ENCODE measurements at regions not wholly inside any gene's neighbourhood (a gene's known extent, or its start where the extent isn't known, plus 50 kb on each side); places are given as distances from the start of the nearest gene placed in this dataset.

DNA sequence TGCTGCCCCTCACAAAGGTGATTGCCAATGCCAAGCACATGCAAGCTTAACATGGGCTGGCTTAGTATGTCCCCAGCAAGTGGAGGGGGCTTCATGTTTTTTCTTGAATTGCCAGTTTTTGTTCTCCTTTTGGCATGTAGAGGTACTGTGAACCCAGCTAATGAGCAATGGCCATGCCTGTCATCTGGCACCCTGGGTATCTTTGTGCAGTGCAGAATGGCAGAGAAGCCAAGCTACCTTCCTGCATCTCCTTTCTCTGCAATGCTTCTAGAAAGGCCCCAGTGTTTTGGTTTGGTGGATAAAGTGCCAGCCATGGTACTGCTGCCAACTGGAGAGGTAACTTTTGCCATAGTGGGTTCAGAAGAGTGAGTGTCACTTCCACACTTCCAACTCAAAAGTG lies 576.9 kb downstream of the CMPK2 start:
- no peak overlapping the region for H3K4me3 ChIP-seq (ENCODE audit: low read length)
- DNase-seq (ENCODE audit: low read depth), result no peak
- TF ChIP-seq, protein P1, sequence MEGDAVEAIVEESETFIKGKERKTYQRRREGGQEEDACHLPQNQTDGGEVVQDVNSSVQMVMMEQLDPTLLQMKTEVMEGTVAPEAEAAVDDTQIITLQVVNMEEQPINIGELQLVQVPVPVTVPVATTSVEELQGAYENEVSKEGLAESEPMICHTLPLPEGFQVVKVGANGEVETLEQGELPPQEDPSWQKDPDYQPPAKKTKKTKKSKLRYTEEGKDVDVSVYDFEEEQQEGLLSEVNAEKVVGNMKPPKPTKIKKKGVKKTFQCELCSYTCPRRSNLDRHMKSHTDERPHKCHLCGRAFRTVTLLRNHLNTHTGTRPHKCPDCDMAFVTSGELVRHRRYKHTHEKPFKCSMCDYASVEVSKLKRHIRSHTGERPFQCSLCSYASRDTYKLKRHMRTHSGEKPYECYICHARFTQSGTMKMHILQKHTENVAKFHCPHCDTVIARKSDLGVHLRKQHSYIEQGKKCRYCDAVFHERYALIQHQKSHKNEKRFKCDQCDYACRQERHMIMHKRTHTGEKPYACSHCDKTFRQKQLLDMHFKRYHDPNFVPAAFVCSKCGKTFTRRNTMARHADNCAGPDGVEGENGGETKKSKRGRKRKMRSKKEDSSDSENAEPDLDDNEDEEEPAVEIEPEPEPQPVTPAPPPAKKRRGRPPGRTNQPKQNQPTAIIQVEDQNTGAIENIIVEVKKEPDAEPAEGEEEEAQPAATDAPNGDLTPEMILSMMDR (IDR thresholded peaks at IDR 0.05; ENCODE audit: insufficient read depth, low read depth, low read length, missing control alignments), result no peak

DNA sequence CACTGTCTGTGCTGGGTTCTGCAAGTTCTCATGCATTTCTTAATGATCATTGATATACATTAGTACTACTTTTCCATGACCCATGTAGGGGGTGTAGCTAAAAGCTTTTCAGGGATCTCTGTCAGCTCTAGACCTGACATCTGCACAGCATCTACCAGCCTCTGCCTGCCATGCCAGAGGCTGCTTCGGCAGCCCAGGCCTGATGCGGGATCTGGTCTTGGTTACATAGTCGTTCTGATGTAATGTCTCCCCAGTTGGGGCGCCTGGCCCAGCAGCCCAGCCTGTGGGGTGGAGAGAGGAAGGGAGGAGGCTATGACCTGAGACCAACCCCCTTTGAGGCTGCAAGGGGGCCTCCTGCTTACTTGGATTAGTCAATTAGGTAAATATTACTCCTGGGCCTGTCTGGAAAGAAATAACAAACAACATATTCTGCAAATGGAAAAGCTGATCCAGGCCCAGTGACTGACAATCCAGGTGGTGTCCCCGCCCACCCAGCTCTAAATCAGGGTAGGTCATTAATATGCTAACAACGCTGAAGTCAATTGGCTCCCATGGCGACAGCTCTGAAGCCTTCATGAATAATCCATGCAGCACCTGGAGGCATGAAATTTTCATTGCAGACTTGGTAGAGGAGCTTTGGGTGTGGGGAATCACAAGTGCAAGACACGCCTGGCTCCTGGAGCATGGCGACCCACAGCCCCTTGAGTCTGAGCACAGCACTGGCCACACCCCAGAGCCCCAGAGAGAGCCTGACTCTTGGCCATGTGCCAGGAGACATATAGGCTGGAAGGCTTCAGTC lies 575.3 kb downstream of the CMPK2 start:
- no peak for DNase-seq (ENCODE audit: low read depth)
- TF ChIP-seq, protein P1 (IDR thresholded peaks at IDR 0.05; ENCODE audit: insufficient read depth, low read depth, low read length, missing control alignments), result no peak
- no peak overlapping the region for H3K4me3 ChIP-seq (ENCODE audit: low read length)

DNA sequence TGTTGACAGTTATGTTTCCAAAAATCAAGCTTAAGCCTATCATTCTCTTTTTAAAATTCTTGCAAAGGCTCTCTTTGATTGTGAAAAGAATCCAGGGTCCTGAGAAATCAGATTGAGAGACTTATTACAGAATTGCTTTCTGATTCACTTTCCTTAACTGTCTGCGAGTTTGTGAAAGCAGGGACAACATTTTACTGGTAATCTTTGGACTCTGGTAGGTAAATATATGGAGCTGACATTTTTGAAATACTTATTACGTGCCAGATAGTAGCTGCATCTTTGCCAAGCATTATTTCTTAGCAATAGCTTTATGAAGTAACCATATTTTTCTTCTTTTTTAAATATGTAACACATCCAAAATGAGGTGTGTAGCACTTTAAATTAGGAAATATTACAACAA lies 570.9 kb downstream of the CMPK2 start:
- TF ChIP-seq, protein P1 (IDR thresholded peaks at IDR 0.05; ENCODE audit: insufficient read depth, low read depth, low read length, missing control alignments), result no peak
- no peak for DNase-seq (ENCODE audit: low read depth)
- H3K4me3 ChIP-seq (ENCODE audit: low read length), result no peak overlapping the region

DNA sequence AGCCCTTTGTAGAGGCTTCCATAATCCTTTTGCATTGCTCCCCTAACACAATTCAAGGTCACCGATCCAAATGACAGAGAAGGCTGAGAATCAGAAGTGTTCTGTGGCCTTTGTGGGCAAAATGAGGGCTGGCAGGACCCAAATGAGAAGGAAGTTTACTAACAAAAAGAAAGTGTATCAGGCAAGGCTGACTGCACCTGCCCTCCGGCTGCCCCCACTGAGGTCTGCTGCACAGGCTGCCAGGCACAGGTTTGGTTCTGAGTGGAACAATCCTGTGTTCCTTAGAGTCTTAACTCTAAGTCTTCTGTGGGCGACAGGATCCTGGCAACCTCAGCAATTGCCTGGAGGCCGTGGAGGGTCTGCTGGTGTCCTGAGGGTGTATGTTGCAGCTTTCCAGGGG lies 568.5 kb downstream of the CMPK2 start:
- TF ChIP-seq, protein P1 (IDR thresholded peaks at IDR 0.05; ENCODE audit: insufficient read depth, low read depth, low read length, missing control alignments), result no peak
- DNase-seq (ENCODE audit: low read depth), result no peak
- no peak overlapping the region for H3K4me3 ChIP-seq (ENCODE audit: low read length)

DNA sequence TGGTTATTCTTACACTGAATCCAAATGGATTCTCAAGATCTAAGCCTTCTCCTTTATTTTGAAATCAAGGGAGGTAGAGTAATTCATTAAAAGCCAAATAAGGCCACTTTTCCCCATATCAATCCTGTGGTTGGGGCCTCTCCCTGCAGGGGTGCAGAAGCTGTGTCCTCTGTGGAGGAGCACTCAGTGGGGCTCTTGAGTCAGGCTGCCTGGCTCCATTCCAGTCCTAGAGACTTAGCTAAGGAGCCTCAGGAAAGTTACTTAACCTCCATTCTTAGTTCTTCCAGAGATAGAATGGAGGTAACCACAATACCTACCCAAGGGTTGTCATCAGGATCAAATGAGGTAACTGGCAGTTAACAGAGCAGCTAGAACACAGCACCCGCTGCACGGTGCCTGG lies 564.3 kb downstream of the CMPK2 start:
- no peak overlapping the region for H3K4me3 ChIP-seq (ENCODE audit: low read length)
- DNase-seq (ENCODE audit: low read depth), result no peak
- TF ChIP-seq, protein P1 (IDR thresholded peaks at IDR 0.05; ENCODE audit: insufficient read depth, low read depth, low read length, missing control alignments), result no peak

DNA sequence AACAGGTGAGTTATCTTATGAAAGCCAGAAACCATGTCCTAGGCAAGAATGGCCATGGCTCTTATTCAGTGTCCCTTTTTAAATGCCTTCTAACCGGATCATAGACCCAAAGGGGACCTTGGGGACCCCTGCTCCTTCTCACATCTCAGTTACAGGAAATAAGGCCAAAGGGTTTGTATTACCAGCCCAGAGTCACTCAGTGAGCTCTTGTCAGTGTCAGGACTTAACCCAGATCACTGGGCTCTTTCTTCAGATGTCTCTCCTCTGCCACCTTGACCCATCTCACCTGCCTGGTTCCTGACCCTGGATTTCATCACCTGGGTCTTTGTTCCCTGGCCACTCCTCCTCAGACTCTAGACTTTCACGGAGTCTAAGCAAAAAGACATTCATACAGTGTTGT lies 556.7 kb downstream of the CMPK2 start:
- TF ChIP-seq, protein P1 (IDR thresholded peaks at IDR 0.05; ENCODE audit: insufficient read depth, low read depth, low read length, missing control alignments), result no peak
- no peak overlapping the region for H3K4me3 ChIP-seq (ENCODE audit: low read length)
- DNase-seq (ENCODE audit: low read depth), result no peak
